ENCODE measurements at regions not wholly inside any gene's neighbourhood (a gene's known extent, or its start where the extent isn't known, plus 50 kb on each side); places are given as distances from the start of the nearest gene placed in this dataset.

DNA sequence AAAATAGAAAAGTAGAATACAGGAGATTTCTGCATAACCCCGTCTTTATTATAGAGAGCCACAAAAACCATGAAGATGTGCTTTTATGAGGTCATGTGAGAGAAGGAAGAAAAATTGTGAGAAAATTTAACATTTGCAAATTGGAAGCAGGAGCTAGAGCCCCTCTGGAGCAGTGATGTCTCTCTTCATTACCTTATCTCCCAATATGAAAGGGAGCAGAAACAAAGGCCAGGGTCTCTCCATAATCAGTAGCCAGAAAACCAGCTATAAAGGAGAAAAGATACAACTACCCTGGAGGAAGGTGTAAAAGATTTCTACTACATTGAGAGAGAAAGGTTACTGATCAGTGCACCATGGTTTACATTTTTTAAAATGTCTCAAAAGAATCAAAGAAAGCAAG is 53.2 kb upstream of the ITGA1 start:
- no peak for DNase-seq

DNA sequence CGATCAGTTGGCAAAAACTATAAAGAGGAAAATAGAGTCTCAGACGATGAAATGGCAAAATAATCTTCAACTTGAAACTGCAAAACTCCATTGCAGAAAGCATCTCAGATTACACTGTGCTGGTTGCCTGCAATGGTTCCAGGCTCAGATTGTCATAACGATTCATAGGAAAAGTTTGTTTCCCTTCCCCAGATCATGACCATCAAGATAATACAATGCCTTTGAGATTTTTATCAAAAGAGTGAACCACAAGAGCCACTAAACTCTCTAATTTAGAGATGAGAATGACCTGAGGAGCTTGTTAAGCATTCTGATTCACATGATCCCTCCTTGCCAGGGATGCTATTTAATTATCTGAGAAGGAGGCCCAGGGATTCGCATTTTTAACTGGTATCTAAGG is 52.6 kb upstream of the ITGA1 start:
- DNase-seq = no peak

Data from SHP77 treated with DMSO at 0.1 percent for 48 hours (cell line).